NB4 (cell line): ENCODE measurements at regions not wholly inside any gene's neighbourhood (a gene's known extent, or its start where the extent isn't known, plus 50 kb on each side); places are given as distances from the start of the nearest gene placed in this dataset.

ENCODE experiments used
- MYC ChIP-seq: IDR thresholded peaks from 2 replicates; pipeline ENCODE4 v1.6.1; 2011; ENCODE audit warnings: low read depth, low read length
- POLR2A ChIP-seq: IDR thresholded peaks from 2 replicates; pipeline ENCODE4 v1.6.1; 2011; ENCODE audit warnings: mild to moderate bottlenecking; ENCODE audit not compliant: insufficient read length; ENCODE audit errors: extremely low read depth
- TF ChIP-seq, protein P1 (sequence below): IDR thresholded peaks from one replicate; pipeline ENCODE4 v1.5.1; 2012; ENCODE audit warnings: low read depth, low read length
- TF ChIP-seq, protein P2 (sequence below): IDR thresholded peaks from 2 replicates; pipeline ENCODE4 v1.6.1; 2011; ENCODE audit warnings: low read depth, low read length

DNA sequence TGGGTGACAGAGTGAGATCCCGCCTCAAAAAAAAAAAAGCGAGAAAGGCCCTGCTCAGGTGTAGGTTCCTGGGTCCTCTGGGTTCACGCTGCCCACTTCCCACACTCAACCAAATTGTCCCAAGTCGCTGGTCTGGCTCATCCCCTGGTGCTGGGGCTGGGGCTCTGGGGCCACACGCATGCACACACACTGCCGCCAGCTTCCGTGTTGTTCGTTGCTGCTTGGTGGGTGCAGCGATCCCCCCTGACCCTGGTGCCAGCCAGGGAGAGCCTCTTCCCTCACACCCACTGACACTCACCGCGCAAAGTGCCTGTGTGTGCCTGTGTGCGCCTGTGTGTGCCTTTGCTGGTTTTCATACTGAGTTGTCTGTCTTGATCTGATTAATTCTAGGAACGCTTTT, 124.1 kb upstream of the NKX1-1 start:
- TF ChIP-seq, protein P1, sequence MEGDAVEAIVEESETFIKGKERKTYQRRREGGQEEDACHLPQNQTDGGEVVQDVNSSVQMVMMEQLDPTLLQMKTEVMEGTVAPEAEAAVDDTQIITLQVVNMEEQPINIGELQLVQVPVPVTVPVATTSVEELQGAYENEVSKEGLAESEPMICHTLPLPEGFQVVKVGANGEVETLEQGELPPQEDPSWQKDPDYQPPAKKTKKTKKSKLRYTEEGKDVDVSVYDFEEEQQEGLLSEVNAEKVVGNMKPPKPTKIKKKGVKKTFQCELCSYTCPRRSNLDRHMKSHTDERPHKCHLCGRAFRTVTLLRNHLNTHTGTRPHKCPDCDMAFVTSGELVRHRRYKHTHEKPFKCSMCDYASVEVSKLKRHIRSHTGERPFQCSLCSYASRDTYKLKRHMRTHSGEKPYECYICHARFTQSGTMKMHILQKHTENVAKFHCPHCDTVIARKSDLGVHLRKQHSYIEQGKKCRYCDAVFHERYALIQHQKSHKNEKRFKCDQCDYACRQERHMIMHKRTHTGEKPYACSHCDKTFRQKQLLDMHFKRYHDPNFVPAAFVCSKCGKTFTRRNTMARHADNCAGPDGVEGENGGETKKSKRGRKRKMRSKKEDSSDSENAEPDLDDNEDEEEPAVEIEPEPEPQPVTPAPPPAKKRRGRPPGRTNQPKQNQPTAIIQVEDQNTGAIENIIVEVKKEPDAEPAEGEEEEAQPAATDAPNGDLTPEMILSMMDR: no peak
- TF ChIP-seq POLR2A (no peak), MYC (no peak)
- TF ChIP-seq, protein P2, sequence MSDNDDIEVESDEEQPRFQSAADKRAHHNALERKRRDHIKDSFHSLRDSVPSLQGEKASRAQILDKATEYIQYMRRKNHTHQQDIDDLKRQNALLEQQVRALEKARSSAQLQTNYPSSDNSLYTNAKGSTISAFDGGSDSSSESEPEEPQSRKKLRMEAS: no peak
